Psoas muscle (tissue), 7 donors: ENCODE measurements at regions not wholly inside any gene's neighbourhood (a gene's known extent, or its start where the extent isn't known, plus 50 kb on each side); places are given as distances from the start of the nearest gene placed in this dataset.

Source experiments
- ATAC-seq, 4 donors: fragments of 200-7000 bp; cut with Tn5 transposase; one replicate each; pipeline ENCODE4 v1.9.1; 2020; ENCODE audit warnings: moderate library complexity in 3 of 4, mild to moderate bottlenecking in 2 of 4
- DNase-seq, 2 donors: peaks; one replicate each; pipeline ENCODE4 v3.0.0-alpha.2; 2020
- H3K27ac ChIP-seq: fragments of 200-600 bp; one replicate; pipeline ENCODE4 v1.8.0; 2022
- H3K27me3 ChIP-seq, 3 donors: fragments of 200-600 bp in 1 of 3; one replicate each; pipeline versions ENCODE4 v1.6.1 to v1.8.0; 2013 to 2022; ENCODE audit warnings: low read length in 2 of 3, mild to moderate bottlenecking in 2 of 3, moderate library complexity in 1 of 3; ENCODE audit not compliant: insufficient read depth in 3 of 3
- H3K36me3 ChIP-seq, 2 donors: fragments of 200-600 bp in 1 of 2; one replicate each; pipeline versions ENCODE4 v1.6.1 to v1.8.0; 2013 to 2022; ENCODE audit warnings: low read depth in 1 of 2, mild to moderate bottlenecking in 1 of 2, moderate library complexity in 1 of 2; ENCODE audit not compliant: insufficient read depth in 1 of 2
- H3K4me1 ChIP-seq: fragments of 200-600 bp; one replicate; pipeline ENCODE4 v1.8.0; 2022
- H3K4me3 ChIP-seq: fragments of 200-600 bp; one replicate; pipeline ENCODE4 v1.8.0; 2022; ENCODE audit warnings: mild to moderate bottlenecking
- H3K9me3 ChIP-seq: fragments of 200-600 bp; one replicate; pipeline ENCODE4 v1.8.0; 2022
- CTCF ChIP-seq: fragments of 200-600 bp; IDR thresholded peaks from one replicate; pipeline ENCODE4 v1.8.0; 2022; ENCODE audit warnings: antibody characterized with exemption
- WGBS, 3 donors: extraction: QIAGEN DNeasy Blood & Tissue Kit; methylation state at CpG; one replicate each; pipeline versions ENCODE4 v1.1.6 to v1.1.7; 2013; 5-methylcytosine and 5-hydroxymethylcytosine counted together
- intact Hi-C, 2 donors: fragments of 100-400 bp; cut with DNase I; formaldehyde crosslinking; loops; one replicate each; pipeline versions ENCODE4 v1.11.0 to v1.14.2; 2022
- donor health status: healthy with polysubstance abuse.
- donor health status: DM: no; HTN: no; CAD: no; lungs with moderate emphysema.
- donor health status: Bipolar disorder and iron deficiency.
- donor health status: healthy.
- donor health status: DM: yes; HTN: yes; CAD: no.
- donor health status: DM: no; HTN: no; CAD: no.
- donor health status: DM: yes; HTN: yes; CAD: no.

- no peaks in the 10 kb centered on the region for H3K27me3 ChIP-seq
- ATAC-seq (no peak), DNase-seq (no peak)
- intact Hi-C loops: no loop called here
- no peak overlapping the region for H3K4me3 ChIP-seq
- 77 to 92% (median 80%) methylated on average over 1 of the region's 1 CpG for WGBS, 3 donors
- TF ChIP-seq CTCF: no peak
- no peaks in the 10 kb centered on the region for H3K9me3 ChIP-seq
- H3K27ac ChIP-seq: no peak overlapping the region
- no peaks in the 10 kb centered on the region for H3K36me3 ChIP-seq
- peaks cover 13% of the 10 kb centered on the region for H3K4me1 ChIP-seq
These were observed 86.9 kb upstream of the PLCL2 start for GRCh38 chr3:16797831-16798230.

GRCh38 chr3:16798738-16799137 lies 86.0 kb upstream of the PLCL2 start:
- intact Hi-C loops: no loop called here

GRCh38 chr3:16800361-16800760 lies 84.4 kb upstream of the PLCL2 start:
- Histone ChIP-seq H3K27ac (no peak overlapping the region), H3K9me3 (no peaks in the 10 kb centered on the region), H3K27me3 (no peaks in the 10 kb centered on the region), H3K36me3 (no peaks in the 10 kb centered on the region), H3K4me3 (no peak overlapping the region), H3K4me1 (peaks cover 13% of the 10 kb centered on the region)
- intact Hi-C loops: no loop called here
- WGBS, 3 donors: 74 to 82% (median 81%) methylated on average over 3 of the region's 3 CpGs
- no peak for DNase-seq
- no peak for ATAC-seq
- no peak for TF ChIP-seq CTCF

More at GRCh38 chr3:16798738-16799137, 86.0 kb upstream of the PLCL2 start:
- no peaks in the 10 kb centered on the region for H3K36me3 ChIP-seq
- no peak overlapping the region for H3K4me3 ChIP-seq
- no peaks in the 10 kb centered on the region for H3K27me3 ChIP-seq
- DNase-seq (no peak), ATAC-seq (no peak)
- no peaks in the 10 kb centered on the region for H3K9me3 ChIP-seq
- TF ChIP-seq CTCF: no peak
- H3K4me1 ChIP-seq: peaks cover 13% of the 10 kb centered on the region
- 88 to 92% (median 92%) methylated on average over 4 of the region's 4 CpGs for WGBS, 3 donors
- H3K27ac ChIP-seq: no peak overlapping the region

- Histone ChIP-seq H3K27me3 (no peaks in the 10 kb centered on the region), H3K9me3 (no peaks in the 10 kb centered on the region), H3K36me3 (no peaks in the 10 kb centered on the region), H3K27ac (no peak overlapping the region), H3K4me1 (peaks cover 13% of the 10 kb centered on the region), H3K4me3 (no peak overlapping the region)
- no peak for DNase-seq
- intact Hi-C loops: no loop called here
- WGBS, 3 donors: 0 to 9% (median 3%) methylated on average over 1 of the region's 1 CpG
- TF ChIP-seq CTCF: no peak
- peak in 3 of 4 donors; percentile 30 to 48 (median 41) for ATAC-seq
These were observed 83.5 kb upstream of the PLCL2 start for GRCh38 chr3:16801223-16801622.

GRCh38 chr3:16801698-16802097 lies 83.1 kb upstream of the PLCL2 start:
- no peak overlapping the region for H3K27ac ChIP-seq
- peaks cover 13% of the 10 kb centered on the region for H3K4me1 ChIP-seq
- no peaks in the 10 kb centered on the region for H3K27me3 ChIP-seq
- intact Hi-C loops: no loop called here
- H3K4me3 ChIP-seq: no peak overlapping the region
- no peak for TF ChIP-seq CTCF
- DNase-seq (no peak), ATAC-seq (no peak)
- H3K36me3 ChIP-seq: no peaks in the 10 kb centered on the region
- 20 to 37% (median 28%) methylated on average over 5 of the region's 5 CpGs for WGBS, 3 donors
- no peaks in the 10 kb centered on the region for H3K9me3 ChIP-seq
